ENCODE measurements at regions not wholly inside any gene's neighbourhood (a gene's known extent, or its start where the extent isn't known, plus 50 kb on each side); places are given as distances from the start of the nearest gene placed in this dataset.

DNA sequence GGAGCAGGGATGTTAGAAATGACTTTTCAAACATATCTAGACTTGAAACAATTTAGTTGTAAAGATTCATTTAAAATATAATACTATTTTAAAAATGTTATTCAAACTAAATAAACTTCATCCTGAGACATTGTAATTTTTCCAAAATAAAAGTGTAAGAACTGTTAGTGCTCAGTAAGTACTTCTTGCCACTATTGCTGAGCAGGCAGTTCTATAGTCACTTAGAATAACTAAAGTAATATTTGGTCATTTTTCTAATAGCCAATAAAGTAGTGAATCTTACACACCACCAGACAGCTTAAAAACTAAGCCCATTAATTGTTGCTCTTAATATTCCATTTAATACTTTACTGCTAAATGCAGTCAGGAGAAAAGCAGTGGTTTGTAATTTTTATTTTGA is 1120.0 kb upstream of the CDH10 start:
- TF ChIP-seq SP1 (IDR thresholded peaks at IDR 0.05) (no peak), FOXK2 (IDR thresholded peaks at IDR 0.05) (no peak), LEF1 (IDR thresholded peaks at IDR 0.05; ENCODE audit: borderline replicate concordance) (no peak), L3MBTL2 (conservative IDR thresholded peaks at IDR 0.05) (no peak), ELF4 (IDR thresholded peaks at IDR 0.05) (no peak), CTBP1 (IDR thresholded peaks at IDR 0.05; ENCODE audit: borderline replicate concordance) (no peak), SUZ12 (IDR thresholded peaks at IDR 0.05) (no peak), ZNF384 (IDR thresholded peaks at IDR 0.05) (no peak), FOXA1 (IDR thresholded peaks at IDR 0.05) (no peak), FOXM1 (IDR thresholded peaks at IDR 0.05; ENCODE audit: borderline replicate concordance) (no peak), TARDBP (IDR thresholded peaks at IDR 0.05) (no peak), HDGF (IDR thresholded peaks at IDR 0.05; ENCODE audit: borderline replicate concordance) (no peak), BHLHE40 (IDR thresholded peaks at IDR 0.05; ENCODE audit: borderline replicate concordance) (no peak)
